ENCODE measurements at regions not wholly inside any gene's neighbourhood (a gene's known extent, or its start where the extent isn't known, plus 50 kb on each side); places are given as distances from the start of the nearest gene placed in this dataset. TPM values are rescaled to one million over a fixed set of nuclear protein-coding genes. Genes with fewer than 3 reads are reported as not detected.
A peak's percentile ranks its signal among the peaks of the same experiment; 100 is the strongest.

Small RNA genes in the stretch of these regions (small RNA-seq; reads per million reads assigned to genes)
- gene MIR5002, result 0.30 reads per million, percentile 9 among the genes with 10 or more reads in this experiment
- not detected for gene MIR6083
- gene RNU6-143P, result not detected

All from urinary bladder (tissue), 1 donor.